Right lobe of liver (tissue), 6 donors: ENCODE measurements at regions not wholly inside any gene's neighbourhood (a gene's known extent, or its start where the extent isn't known, plus 50 kb on each side); places are given as distances from the start of the nearest gene placed in this dataset.

Source experiments
- ATAC-seq, 4 donors: fragments of 200-7000 bp; cut with Tn5 transposase; one replicate each; pipeline ENCODE4 v1.9.1; 2020; ENCODE audit warnings: mild to moderate bottlenecking in 4 of 4, moderate library complexity in 4 of 4
- DNase-seq, 3 donors: peaks; one replicate each; pipeline ENCODE4 v3.0.0-alpha.2; 2020
- H3K27ac ChIP-seq, 3 donors: fragments of 200-600 bp; one replicate each; pipeline ENCODE4 v1.8.0; 2022
- H3K27me3 ChIP-seq, 2 donors: fragments of 200-600 bp; one replicate each; pipeline ENCODE4 v1.8.0; 2022
- H3K36me3 ChIP-seq, 4 donors: fragments of 200-600 bp; sonication (generic) in 1 of 4; one replicate each; pipeline versions ENCODE4 v1.5.1 to v1.8.0; 2017 to 2022; ENCODE audit warnings: control low read depth in 1 of 4
- H3K4me1 ChIP-seq, 4 donors: fragments of 200-600 bp; sonication (generic) in 1 of 4; one replicate each; pipeline versions ENCODE4 v1.5.1 to v1.8.0; 2017 to 2022; ENCODE audit warnings: control low read depth in 1 of 4
- H3K4me3 ChIP-seq, 3 donors: fragments of 200-600 bp; one replicate each; pipeline ENCODE4 v1.8.0; 2022
- H3K9me3 ChIP-seq, 4 donors: fragments of 200-600 bp; sonication (generic) in 1 of 4; one replicate each; pipeline versions ENCODE4 v1.5.1 to v1.8.0; 2017 to 2022; ENCODE audit warnings: control low read depth in 1 of 4
- CTCF ChIP-seq, 4 donors: fragments of 200-600 bp in 3 of 4; fragments of 450-650 bp in 1 of 4; IDR thresholded peaks; one replicate each; pipeline versions ENCODE4 v1.5.1 to v1.8.0; 2016 to 2022; ENCODE audit warnings: antibody characterized with exemption in 4 of 4, mild to moderate bottlenecking in 2 of 4
- POLR2A ChIP-seq: fragments of 450-650 bp; IDR thresholded peaks from one replicate; pipeline ENCODE4 v1.6.1; 2017; ENCODE audit warnings: antibody characterized with exemption, mild to moderate bottlenecking
- WGBS: methylation state at CpG from one replicate; pipeline ENCODE4 v1.1.6; 2018; ENCODE audit warnings: low coverage, low lambda C conversion rate; ENCODE audit not compliant: insufficient coverage; ENCODE audit errors: missing lambda C conversion rate; 5-methylcytosine and 5-hydroxymethylcytosine counted together
- intact Hi-C, 2 donors: fragments of 100-400 bp; cut with DNase I; formaldehyde crosslinking; loops; one replicate each; pipeline versions ENCODE4 v1.11.2 to v1.14.1; 2022
- donor health status: DM: no; HTN: yes; CAD: no.
- donor health status: DM: no; HTN: no; CAD: no.
- donor health status: DM: no; HTN: no; CAD: no.
- donor health status: DM: no; HTN: yes; CAD: no.
- donor health status: DM: no; HTN: yes; CAD: no.

DNA sequence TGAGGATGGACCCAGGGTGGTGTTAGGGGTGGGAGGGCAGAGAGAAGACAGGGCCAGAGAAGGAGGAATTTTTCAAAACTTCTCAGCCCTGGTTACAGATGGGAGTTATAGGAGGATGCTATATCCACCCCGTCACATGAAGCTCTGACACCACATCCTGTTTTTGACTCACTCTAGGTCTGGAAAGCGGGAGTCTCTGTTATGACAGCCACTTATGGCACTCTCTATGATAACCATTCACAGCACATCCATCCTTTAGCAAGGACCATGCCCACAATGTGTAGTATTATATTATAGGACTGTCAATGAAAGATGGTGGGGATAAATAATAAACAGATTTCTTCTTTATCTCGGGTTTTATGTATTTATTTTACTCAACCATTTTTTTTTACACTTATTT is 461.2 kb downstream of the CDH2 start:
- intact Hi-C loops: no loop called here
- H3K36me3 ChIP-seq: no peaks in the 10 kb centered on the region
- WGBS: 82% methylated on average over 3 of the region's 3 CpGs
- no peak overlapping the region for H3K4me3 ChIP-seq
- H3K27ac ChIP-seq: no peak overlapping the region
- ATAC-seq: no peak
- TF ChIP-seq CTCF (IDR thresholded peaks at IDR 0.05) (no peak), POLR2A (no peak)
- no peaks in the 10 kb centered on the region for H3K9me3 ChIP-seq
- DNase-seq: no peak
- peaks cover 0 to 5% (median 0%) of the 10 kb centered on the region in 4 donors for H3K4me1 ChIP-seq
- H3K27me3 ChIP-seq: no peaks in the 10 kb centered on the region

- Histone ChIP-seq H3K27ac (no peak overlapping the region), H3K4me3 (no peak overlapping the region), H3K9me3 (no peaks in the 10 kb centered on the region), H3K27me3 (no peaks in the 10 kb centered on the region), H3K36me3 (no peaks in the 10 kb centered on the region), H3K4me1 (peaks cover 0 to 5% (median 0%) of the 10 kb centered on the region in 4 donors)
- WGBS: 49% methylated on average over 3 of the region's 3 CpGs
- intact Hi-C loops: no loop called here
- ATAC-seq (no peak), DNase-seq (no peak)
- TF ChIP-seq POLR2A: no peak
- TF ChIP-seq CTCF (IDR thresholded peaks at IDR 0.05): no peak
Observed at GRCh38 chr18:27713738-27714095, 463.2 kb downstream of the CDH2 start.

- no peak for DNase-seq
Observed at GRCh38 chr18:27713037-27713737, 463.7 kb downstream of the CDH2 start.

DNA sequence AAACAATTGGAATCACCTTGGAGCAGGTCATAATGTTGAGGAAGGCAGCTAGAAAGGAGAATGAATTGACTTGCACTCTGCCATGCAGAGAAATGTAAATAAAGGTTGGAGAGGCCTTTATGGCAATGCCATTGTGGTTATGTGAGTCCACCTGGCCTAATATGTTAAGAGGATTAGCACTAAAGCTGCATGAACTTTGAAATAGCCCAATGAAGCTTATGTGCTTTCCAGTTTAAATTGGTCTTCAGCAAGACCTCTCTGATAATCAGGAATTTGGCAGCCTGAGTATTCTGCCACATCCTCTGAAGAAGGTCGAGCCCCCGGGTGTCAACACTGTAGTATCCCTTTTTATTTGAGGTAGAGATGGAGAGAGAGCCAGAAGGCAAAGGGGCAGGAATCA is 464.9 kb downstream of the CDH2 start:
- intact Hi-C loops: no loop called here
- ATAC-seq: no peak
- peaks cover 0 to 5% (median 0%) of the 10 kb centered on the region in 4 donors for H3K4me1 ChIP-seq
- H3K4me3 ChIP-seq: no peak overlapping the region
- DNase-seq: no peak
- 61% methylated on average over 2 of the region's 2 CpGs for WGBS
- no peaks in the 10 kb centered on the region for H3K27me3 ChIP-seq
- H3K9me3 ChIP-seq: no peaks in the 10 kb centered on the region
- H3K27ac ChIP-seq: no peak overlapping the region
- TF ChIP-seq POLR2A (no peak), CTCF (IDR thresholded peaks at IDR 0.05) (no peak)
- H3K36me3 ChIP-seq: no peaks in the 10 kb centered on the region

More at GRCh38 chr18:27713037-27713737, 463.7 kb downstream of the CDH2 start:
- WGBS: 54% methylated on average over 2 of the region's 2 CpGs
- no peak for TF ChIP-seq POLR2A
- no peak for TF ChIP-seq CTCF (IDR thresholded peaks at IDR 0.05)
- Histone ChIP-seq H3K27me3 (no peaks in the 10 kb centered on the region), H3K9me3 (no peaks in the 10 kb centered on the region), H3K4me3 (no peak overlapping the region), H3K4me1 (peaks cover 0 to 5% (median 0%) of the 10 kb centered on the region in 4 donors), H3K36me3 (no peaks in the 10 kb centered on the region), H3K27ac (no peak overlapping the region)
- intact Hi-C loops: no loop called here
- peak; percentile 34 to 71 (median 60) for ATAC-seq

DNA sequence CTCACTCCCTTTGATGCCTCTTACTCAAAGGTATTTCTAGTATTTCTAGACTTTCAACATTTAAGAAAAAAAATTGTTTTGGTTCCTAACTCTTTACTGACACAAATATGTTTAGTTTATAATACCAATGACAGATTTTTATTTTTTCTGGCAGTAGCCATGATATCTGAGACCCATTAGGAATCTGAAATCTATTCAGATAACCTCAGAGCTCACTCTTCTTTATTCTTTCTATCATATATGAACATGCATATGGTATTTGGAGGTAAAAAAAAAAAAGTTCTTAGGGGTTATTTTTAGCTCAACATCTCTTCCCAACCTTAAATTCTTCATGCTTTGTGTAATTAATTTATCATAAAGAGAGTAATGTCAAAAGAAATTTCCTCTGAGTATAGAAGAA is 465.5 kb downstream of the CDH2 start:
- no peaks in the 10 kb centered on the region for H3K27me3 ChIP-seq
- no peak for ATAC-seq
- no peak overlapping the region for H3K27ac ChIP-seq
- no peaks in the 10 kb centered on the region for H3K36me3 ChIP-seq
- H3K4me1 ChIP-seq: peaks cover 0 to 5% (median 0%) of the 10 kb centered on the region in 4 donors
- H3K9me3 ChIP-seq: no peaks in the 10 kb centered on the region
- intact Hi-C loops: no loop called here
- H3K4me3 ChIP-seq: no peak overlapping the region
- DNase-seq: no peak
- TF ChIP-seq CTCF (IDR thresholded peaks at IDR 0.05): no peak
